ENCODE measurements at regions not wholly inside any gene's neighbourhood (a gene's known extent, or its start where the extent isn't known, plus 50 kb on each side); places are given as distances from the start of the nearest gene placed in this dataset.

GRCh38 chr12:128180166-128180565, 86.8 kb upstream of the TMEM132C start:
- Histone ChIP-seq H3K36me3 (ENCODE audit: control insufficient read depth in 2 of 4, insufficient read depth in 4 of 4, low read length in 3 of 4) (no peaks in the 10 kb centered on the region), H3K4ac (replicated peaks; ENCODE audit: insufficient read length, low read depth, low read length) (no peak overlapping the region), H3K4me3 (ENCODE audit: extremely low read depth in 1 of 4, insufficient read depth in 2 of 4, low read depth in 3 of 4, low read length in 4 of 4) (no peak overlapping the region), H2BK5ac (ENCODE audit: low read depth, low read length) (no peak overlapping the region), H2AFZ (ENCODE audit: low read length) (no peak overlapping the region), H3K18ac (ENCODE audit: extremely low read depth, low read length) (no peak overlapping the region), H3K9me3 (ENCODE audit: insufficient read depth in 2 of 2, low read depth in 1 of 2, low read length in 1 of 2) (no peaks in the 10 kb centered on the region), H3K56ac (replicated peaks; ENCODE audit: insufficient read length, low read depth, low read length) (no peak overlapping the region), H2BK12ac (ENCODE audit: low read depth, low read length) (no peak overlapping the region), H4K91ac (replicated peaks; ENCODE audit: insufficient read length, low read length) (no peak overlapping the region), H4K20me1 (replicated peaks in 1 of 2; ENCODE audit: control insufficient read depth in 1 of 2, insufficient read depth in 2 of 2, low read length in 2 of 2) (peaks cover 0 to 3% of the 10 kb centered on the region in 2 experiments), H4K8ac (ENCODE audit: extremely low read depth, insufficient read depth, low read length) (no peak overlapping the region), H2BK20ac (ENCODE audit: low read length) (no peak overlapping the region), H3K4me1 (replicated peaks in 1 of 4; ENCODE audit: control insufficient read depth in 3 of 4, insufficient read depth in 4 of 4, low read length in 3 of 4) (no peaks in the 10 kb centered on the region), H3K4me2 (ENCODE audit: insufficient read depth in 1 of 2, low read depth in 2 of 2, low read length in 2 of 2) (no peak overlapping the region), H3K27me3 (replicated peaks in 1 of 4; ENCODE audit: control insufficient read depth in 3 of 4, extremely low read depth in 1 of 4, insufficient read depth in 3 of 4, low read length in 3 of 4) (no peaks in the 10 kb centered on the region), H3K27ac (ENCODE audit: low read depth, low read length) (no peak overlapping the region), H3K79me2 (ENCODE audit: control insufficient read depth in 1 of 2, insufficient read depth in 2 of 2, low read length in 2 of 2) (no peaks in the 10 kb centered on the region), H3K14ac (ENCODE audit: insufficient read length) (no peak overlapping the region), H2BK15ac (ENCODE audit: low read length) (no peak overlapping the region), H2AK5ac (ENCODE audit: low read depth, low read length) (no peak overlapping the region), H2BK120ac (replicated peaks; ENCODE audit: low read depth, low read length) (no peak overlapping the region), H3K23me2 (ENCODE audit: low read depth, low read length) (no peaks in the 10 kb centered on the region; the same call in 1 of the 2 replicates), H3K9ac (replicated peaks in 1 of 4; ENCODE audit: extremely low read depth in 1 of 4, low read depth in 3 of 4, low read length in 3 of 4) (no peak overlapping the region), H3K79me1 (ENCODE audit: low read depth, low read length) (no peaks in the 10 kb centered on the region), H3K23ac (ENCODE audit: insufficient read length) (no peak overlapping the region), H4K5ac (ENCODE audit: insufficient read length, low read depth, low read length) (no peak overlapping the region)
- CTCF ChIA-PET (ENCODE audit: partially characterized antibody) = interaction anchor here (0.7 kb wide), 1 partner anchor 133 kb away, joined by 3 read pairs; no protein-coding TSS in a partner anchor
- FAIRE-seq (no peak), DNase-seq (ENCODE audit: low read depth in 1 of 2, low spot score in 2 of 2) (no peak)
- TF ChIP-seq NANOG (IDR thresholded peaks at IDR 0.05; ENCODE audit: insufficient read depth, low read depth, low read length, poor library complexity, severe bottlenecking) (no peak), KDM4A (IDR thresholded peaks at IDR 0.05; ENCODE audit: low read depth, low read length, severe bottlenecking) (no peak), ASH2L (IDR thresholded peaks at IDR 0.05; ENCODE audit: low read length) (no peak)
- POLR2A ChIA-PET (ENCODE audit: partially characterized antibody) = no interaction called here
- 83% methylated on average over 1 of the region's 1 CpG; no CpG with 5 or more reads in 1 of the 2 experiments for WGBS, 2 experiments (ENCODE audit: extremely low coverage in 1 of 2, insufficient coverage in 1 of 2, insufficient read length in 1 of 2, insufficient replicate concordance in 2 of 2, low coverage in 1 of 2, low lambda C conversion rate in 2 of 2, missing lambda C conversion rate in 1 of 2)
